ENCODE measurements at regions not wholly inside any gene's neighbourhood (a gene's known extent, or its start where the extent isn't known, plus 50 kb on each side); places are given as distances from the start of the nearest gene placed in this dataset.

- H3K4me3 Mint-ChIP-seq (ENCODE audit: unreplicated experiment): no peak overlapping the region
- no peaks in the 10 kb centered on the region for H3K4me1 ChIP-seq
- H3K36me3 Mint-ChIP-seq (ENCODE audit: insufficient read depth, unreplicated experiment): no peaks in the 10 kb centered on the region
- TF ChIP-seq CTCF (IDR thresholded peaks at IDR 0.05; ENCODE audit: insufficient read depth in 1 of 2, low read depth in 1 of 2, low read length in 1 of 2, severe bottlenecking in 1 of 2, unreplicated experiment in 1 of 2): no peak
- intact Hi-C loops (cut with micrococcal nuclease; ENCODE audit: unreplicated experiment): no loop called here
- CTCF ChIA-PET: no interaction called here
- no peaks in the 10 kb centered on the region for H3K4me1 Mint-ChIP-seq (ENCODE audit: low read depth, unreplicated experiment)
- BruUV-seq (replicated peaks): no TSS peak
- no peak for DNase-seq
- peaks cover under 1% of the 10 kb centered on the region; the same call in 1 of the 2 replicates for H3K9me3 ChIP-seq
- POLR2A ChIA-PET: no interaction called here
- no peak overlapping the region for H3K27ac Mint-ChIP-seq (ENCODE audit: unreplicated experiment)
- peaks cover 14% of the 10 kb centered on the region for H3K9me3 Mint-ChIP-seq (ENCODE audit: unreplicated experiment)
- no peak overlapping the region for H3K4me3 ChIP-seq (ENCODE audit: low read depth, low read length)
- no peaks in the 10 kb centered on the region for H3K36me3 ChIP-seq (ENCODE audit: control insufficient read depth, insufficient read depth, low read length)
- H3K27me3 ChIP-seq (replicated peaks; ENCODE audit: control insufficient read depth, insufficient read depth, low read length): peaks cover 2% of the 10 kb centered on the region
- H3K27me3 Mint-ChIP-seq (ENCODE audit: insufficient read depth, unreplicated experiment): peaks cover 23% of the 10 kb centered on the region
Observed at GRCh38 chr2:8202132-8202531, 479.7 kb upstream of the ID2 start.

- H3K4me3 ChIP-seq (ENCODE audit: low read depth, low read length): no peak overlapping the region
- intact Hi-C loops (cut with micrococcal nuclease; ENCODE audit: unreplicated experiment): no loop called here
- no TSS peak for BruUV-seq (replicated peaks)
- H3K4me1 Mint-ChIP-seq (ENCODE audit: low read depth, unreplicated experiment): no peaks in the 10 kb centered on the region
- no peaks in the 10 kb centered on the region for H3K36me3 ChIP-seq (ENCODE audit: control insufficient read depth, insufficient read depth, low read length)
- no peak overlapping the region for H3K27ac Mint-ChIP-seq (ENCODE audit: unreplicated experiment)
- no peak for TF ChIP-seq CTCF (IDR thresholded peaks at IDR 0.05; ENCODE audit: insufficient read depth in 1 of 2, low read depth in 1 of 2, low read length in 1 of 2, severe bottlenecking in 1 of 2, unreplicated experiment in 1 of 2)
- H3K27me3 Mint-ChIP-seq (ENCODE audit: insufficient read depth, unreplicated experiment): peaks cover 23% of the 10 kb centered on the region
- H3K9me3 ChIP-seq: peaks cover 8% of the 10 kb centered on the region
- H3K36me3 Mint-ChIP-seq (ENCODE audit: insufficient read depth, unreplicated experiment): no peaks in the 10 kb centered on the region
- POLR2A ChIA-PET: no interaction called here
- peaks cover 27% of the 10 kb centered on the region for H3K9me3 Mint-ChIP-seq (ENCODE audit: unreplicated experiment)
- H3K4me1 ChIP-seq: no peaks in the 10 kb centered on the region
- DNase-seq: no peak
- peaks cover 2% of the 10 kb centered on the region for H3K27me3 ChIP-seq (replicated peaks; ENCODE audit: control insufficient read depth, insufficient read depth, low read length)
- H3K4me3 Mint-ChIP-seq (ENCODE audit: unreplicated experiment): no peak overlapping the region
- CTCF ChIA-PET: no interaction called here
Observed at GRCh38 chr2:8203364-8203763, 478.5 kb upstream of the ID2 start.

- CTCF ChIA-PET: no interaction called here
Observed at GRCh38 chr2:8204711-8205110, 477.1 kb upstream of the ID2 start.

More at GRCh38 chr2:8204711-8205110, 477.1 kb upstream of the ID2 start:
- no TSS peak for BruUV-seq (replicated peaks)
- H3K4me1 Mint-ChIP-seq (ENCODE audit: low read depth, unreplicated experiment): no peaks in the 10 kb centered on the region
- H3K36me3 ChIP-seq (ENCODE audit: control insufficient read depth, insufficient read depth, low read length): no peaks in the 10 kb centered on the region
- TF ChIP-seq CTCF (IDR thresholded peaks at IDR 0.05; ENCODE audit: insufficient read depth in 1 of 2, low read depth in 1 of 2, low read length in 1 of 2, severe bottlenecking in 1 of 2, unreplicated experiment in 1 of 2): no peak
- H3K36me3 Mint-ChIP-seq (ENCODE audit: insufficient read depth, unreplicated experiment): no peaks in the 10 kb centered on the region
- H3K4me1 ChIP-seq: no peaks in the 10 kb centered on the region
- no peak overlapping the region for H3K4me3 ChIP-seq (ENCODE audit: low read depth, low read length)
- DNase-seq: no peak
- intact Hi-C loops (cut with micrococcal nuclease; ENCODE audit: unreplicated experiment): no loop called here
- POLR2A ChIA-PET: no interaction called here
- H3K27ac Mint-ChIP-seq (ENCODE audit: unreplicated experiment): no peak overlapping the region
- peaks cover 17% of the 10 kb centered on the region for H3K9me3 ChIP-seq
- peaks cover 20% of the 10 kb centered on the region for H3K27me3 Mint-ChIP-seq (ENCODE audit: insufficient read depth, unreplicated experiment)
- H3K27me3 ChIP-seq (replicated peaks; ENCODE audit: control insufficient read depth, insufficient read depth, low read length): no peaks in the 10 kb centered on the region; the same call in none of the 2 replicates
- peaks cover 34% of the 10 kb centered on the region for H3K9me3 Mint-ChIP-seq (ENCODE audit: unreplicated experiment)
- H3K4me3 Mint-ChIP-seq (ENCODE audit: unreplicated experiment): no peak overlapping the region

Measured in Caco-2 (cell line).